NB4 (cell line): ENCODE measurements at regions not wholly inside any gene's neighbourhood (a gene's known extent, or its start where the extent isn't known, plus 50 kb on each side); places are given as distances from the start of the nearest gene placed in this dataset.

Source experiments
- DNase-seq: peaks from one replicate; pipeline ENCODE4 v3.0.0; 2010; ENCODE audit warnings: low read depth
- H3K4me3 ChIP-seq: one replicate; pipeline ENCODE4 v1.5.1; 2011; ENCODE audit warnings: mild to moderate bottlenecking, low read depth, low read length, moderate library complexity
- MAX ChIP-seq: IDR thresholded peaks from 2 replicates; pipeline ENCODE4 v1.6.1; 2011; ENCODE audit warnings: low read depth, low read length
- MYC ChIP-seq: IDR thresholded peaks from 2 replicates; pipeline ENCODE4 v1.6.1; 2011; ENCODE audit warnings: low read depth, low read length
- POLR2A ChIP-seq: IDR thresholded peaks from 2 replicates; pipeline ENCODE4 v1.6.1; 2011; ENCODE audit warnings: mild to moderate bottlenecking; ENCODE audit not compliant: insufficient read length; ENCODE audit errors: extremely low read depth
- TF ChIP-seq, protein P1 (sequence below): IDR thresholded peaks from one replicate; pipeline ENCODE4 v1.5.1; 2012; ENCODE audit warnings: low read depth, low read length

- H3K4me3 ChIP-seq = no peak overlapping the region
- TF ChIP-seq MYC = no peak
- no peak for DNase-seq
Measured at GRCh38 chr4:111388561-111388960, 756.7 kb upstream of the FAM241A start.

GRCh38 chr4:111391829-111392228 lies 753.4 kb upstream of the FAM241A start:
- no peak overlapping the region for H3K4me3 ChIP-seq
- no peak for DNase-seq
- TF ChIP-seq POLR2A = no peak
- no peak for TF ChIP-seq MYC
- TF ChIP-seq, protein P1, sequence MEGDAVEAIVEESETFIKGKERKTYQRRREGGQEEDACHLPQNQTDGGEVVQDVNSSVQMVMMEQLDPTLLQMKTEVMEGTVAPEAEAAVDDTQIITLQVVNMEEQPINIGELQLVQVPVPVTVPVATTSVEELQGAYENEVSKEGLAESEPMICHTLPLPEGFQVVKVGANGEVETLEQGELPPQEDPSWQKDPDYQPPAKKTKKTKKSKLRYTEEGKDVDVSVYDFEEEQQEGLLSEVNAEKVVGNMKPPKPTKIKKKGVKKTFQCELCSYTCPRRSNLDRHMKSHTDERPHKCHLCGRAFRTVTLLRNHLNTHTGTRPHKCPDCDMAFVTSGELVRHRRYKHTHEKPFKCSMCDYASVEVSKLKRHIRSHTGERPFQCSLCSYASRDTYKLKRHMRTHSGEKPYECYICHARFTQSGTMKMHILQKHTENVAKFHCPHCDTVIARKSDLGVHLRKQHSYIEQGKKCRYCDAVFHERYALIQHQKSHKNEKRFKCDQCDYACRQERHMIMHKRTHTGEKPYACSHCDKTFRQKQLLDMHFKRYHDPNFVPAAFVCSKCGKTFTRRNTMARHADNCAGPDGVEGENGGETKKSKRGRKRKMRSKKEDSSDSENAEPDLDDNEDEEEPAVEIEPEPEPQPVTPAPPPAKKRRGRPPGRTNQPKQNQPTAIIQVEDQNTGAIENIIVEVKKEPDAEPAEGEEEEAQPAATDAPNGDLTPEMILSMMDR = no peak
- TF ChIP-seq MAX = no peak

DNA sequence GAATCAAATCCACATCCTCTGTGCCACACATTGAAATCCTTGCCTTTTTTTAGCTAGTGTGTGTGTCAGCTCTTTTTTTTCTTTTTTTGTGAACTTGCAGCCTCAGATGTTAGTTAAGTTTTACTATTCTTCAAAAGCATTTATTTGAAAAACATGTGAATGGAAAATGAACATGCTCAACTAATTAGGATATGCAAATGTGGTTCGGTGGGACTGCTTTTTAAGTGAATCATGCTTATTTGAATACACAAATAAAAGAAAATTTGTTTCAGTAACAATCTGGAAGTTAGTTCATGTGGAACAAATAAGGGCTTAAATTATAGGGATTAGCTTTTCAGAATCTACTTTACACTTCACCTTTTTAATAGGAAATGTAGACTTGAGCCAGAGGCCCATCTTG lies 751.5 kb upstream of the FAM241A start:
- TF ChIP-seq POLR2A = no peak
- TF ChIP-seq MYC = no peak
- TF ChIP-seq MAX = no peak
- TF ChIP-seq, protein P1 = no peak
- H3K4me3 ChIP-seq = no peak overlapping the region
- DNase-seq = no peak

- TF ChIP-seq POLR2A = no peak
- no peak for TF ChIP-seq MAX
- TF ChIP-seq, protein P1 = no peak
- TF ChIP-seq MYC = no peak
- no peak overlapping the region for H3K4me3 ChIP-seq
- DNase-seq = no peak
Measured at GRCh38 chr4:111398906-111399330, 746.3 kb upstream of the FAM241A start.

DNA sequence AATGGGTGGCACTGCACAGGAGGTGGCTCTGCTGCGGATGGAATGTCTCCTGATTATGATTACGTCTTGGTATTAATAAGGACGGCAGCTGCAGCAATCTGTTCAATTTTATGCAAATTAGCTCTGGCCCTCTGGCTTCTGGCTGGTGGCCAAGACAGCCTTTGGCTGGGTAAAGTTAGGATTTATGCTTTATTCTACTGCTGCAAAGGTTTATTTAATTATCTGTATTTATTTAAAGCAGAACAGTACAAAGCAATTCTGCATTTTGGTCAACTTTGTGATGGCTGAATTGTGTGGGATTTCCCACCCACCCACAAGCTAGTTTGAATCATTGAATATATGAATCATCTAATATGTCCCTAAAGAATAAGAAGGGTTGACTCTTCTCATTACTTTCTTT lies 745.6 kb upstream of the FAM241A start:
- no peak for TF ChIP-seq POLR2A
- no peak for TF ChIP-seq MYC
- TF ChIP-seq, protein P1 = no peak
- TF ChIP-seq MAX = no peak
- no peak overlapping the region for H3K4me3 ChIP-seq
- no peak for DNase-seq

GRCh38 chr4:111400741-111401140 lies 744.5 kb upstream of the FAM241A start:
- DNase-seq = no peak
- TF ChIP-seq MAX (no peak), MYC (no peak)
- no peak overlapping the region for H3K4me3 ChIP-seq

DNA sequence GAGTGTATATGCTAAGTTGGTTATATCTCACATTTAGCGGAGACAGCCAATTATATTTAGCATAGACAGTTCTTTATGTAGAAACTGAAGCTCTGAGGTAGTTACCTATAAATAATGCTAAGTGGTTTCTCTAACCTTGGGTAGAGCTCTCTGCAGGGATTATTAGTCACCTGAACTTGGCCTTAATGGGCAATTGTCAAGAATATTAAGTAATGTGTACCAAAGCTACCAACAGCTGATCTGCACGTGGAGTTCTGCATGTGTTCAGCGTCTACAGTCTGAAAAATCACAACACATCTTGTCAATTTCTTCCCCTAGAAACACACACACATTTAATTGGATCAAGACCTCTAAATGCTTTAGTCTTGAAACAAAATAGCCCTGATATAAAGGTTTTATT lies 740.6 kb upstream of the FAM241A start:
- H3K4me3 ChIP-seq = no peak overlapping the region
- no peak for DNase-seq
- TF ChIP-seq MAX = no peak
- TF ChIP-seq, protein P1 = no peak
- TF ChIP-seq POLR2A = no peak
